ENCODE measurements at regions not wholly inside any gene's neighbourhood (a gene's known extent, or its start where the extent isn't known, plus 50 kb on each side); places are given as distances from the start of the nearest gene placed in this dataset.
"Not testable (repeated sequence)": the region's sequence is repeated elsewhere in the genome, so short reads cannot be mapped to it uniquely, and the experiment has no call there.

DNA sequence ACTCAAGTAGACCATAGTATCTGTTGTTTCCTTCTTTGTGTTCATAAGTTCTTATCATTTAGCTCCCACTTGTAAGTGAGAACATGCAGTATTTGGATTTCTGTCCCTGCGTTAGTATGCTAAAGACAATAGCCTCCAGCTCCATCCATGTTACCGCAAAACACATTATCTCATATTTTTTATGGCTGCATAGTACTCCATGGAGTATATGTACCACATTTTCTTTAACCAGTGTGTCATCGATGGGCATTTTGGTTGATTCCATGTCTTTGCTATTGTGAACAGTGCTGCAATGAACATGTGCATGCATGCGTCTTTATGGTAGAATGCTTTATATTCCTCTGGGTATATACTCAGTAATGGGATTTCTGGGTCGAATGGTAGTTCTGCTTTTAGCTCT, 148.1 kb upstream of the IRS2 start:
- DNase-seq: not testable (repeated sequence)

DNA sequence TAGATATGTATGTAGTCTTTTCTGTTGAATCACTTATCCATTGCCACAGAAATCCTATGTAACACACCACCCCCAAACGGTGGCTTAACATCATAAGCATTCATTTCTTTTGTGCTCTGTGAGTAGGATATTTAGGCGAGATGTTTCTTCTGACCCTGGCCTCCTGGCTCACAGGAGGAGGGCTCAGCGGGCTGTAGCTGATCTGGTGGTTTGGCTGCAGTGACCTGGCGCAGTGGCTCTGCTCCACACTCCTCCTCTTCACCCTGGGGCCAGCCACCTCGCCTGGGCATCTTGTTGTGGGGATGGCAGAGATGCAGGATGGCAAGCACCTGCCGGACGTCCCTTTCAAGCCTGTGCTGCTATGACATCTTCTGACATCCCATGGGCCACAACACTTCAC, 147.1 kb upstream of the IRS2 start:
- no peak for DNase-seq

DNA sequence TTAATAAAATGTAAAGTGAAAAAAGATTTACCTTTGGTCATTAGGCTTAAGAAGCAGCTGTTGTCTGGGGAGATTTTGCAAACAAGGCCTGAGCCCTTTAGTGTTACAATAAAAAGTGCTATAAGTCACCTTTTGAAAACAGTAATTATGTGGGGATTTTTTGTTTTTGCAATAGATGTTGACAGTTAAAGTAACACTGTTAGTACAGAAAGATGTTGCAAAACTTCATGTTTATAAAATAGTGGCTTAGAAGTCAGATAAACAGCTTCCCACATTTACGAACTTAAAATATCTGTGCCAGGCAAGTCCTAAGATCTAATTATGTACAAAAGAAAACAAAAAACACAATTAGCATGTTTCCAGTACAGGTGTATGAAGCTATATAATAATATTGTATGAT, 138.0 kb upstream of the IRS2 start:
- no peak for DNase-seq

DNA sequence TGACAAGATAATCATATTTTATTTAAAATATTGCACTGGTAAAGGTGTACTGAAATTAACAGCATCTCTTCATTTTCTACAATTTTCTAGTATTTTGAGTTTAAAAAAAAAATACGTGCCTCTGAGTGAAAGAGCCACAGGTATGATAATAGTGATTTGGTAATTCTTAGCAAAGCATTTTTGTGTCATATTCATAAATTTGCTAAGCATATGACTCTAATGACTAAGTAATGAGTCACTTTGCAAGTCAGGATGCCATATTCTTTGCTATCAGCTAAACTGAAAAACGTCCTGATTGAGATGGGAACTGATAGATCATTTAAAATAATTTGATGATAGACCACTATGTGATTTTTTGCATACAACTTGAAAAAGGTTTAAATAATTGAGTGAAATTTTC, 136.1 kb upstream of the IRS2 start:
- no peak for DNase-seq

DNA sequence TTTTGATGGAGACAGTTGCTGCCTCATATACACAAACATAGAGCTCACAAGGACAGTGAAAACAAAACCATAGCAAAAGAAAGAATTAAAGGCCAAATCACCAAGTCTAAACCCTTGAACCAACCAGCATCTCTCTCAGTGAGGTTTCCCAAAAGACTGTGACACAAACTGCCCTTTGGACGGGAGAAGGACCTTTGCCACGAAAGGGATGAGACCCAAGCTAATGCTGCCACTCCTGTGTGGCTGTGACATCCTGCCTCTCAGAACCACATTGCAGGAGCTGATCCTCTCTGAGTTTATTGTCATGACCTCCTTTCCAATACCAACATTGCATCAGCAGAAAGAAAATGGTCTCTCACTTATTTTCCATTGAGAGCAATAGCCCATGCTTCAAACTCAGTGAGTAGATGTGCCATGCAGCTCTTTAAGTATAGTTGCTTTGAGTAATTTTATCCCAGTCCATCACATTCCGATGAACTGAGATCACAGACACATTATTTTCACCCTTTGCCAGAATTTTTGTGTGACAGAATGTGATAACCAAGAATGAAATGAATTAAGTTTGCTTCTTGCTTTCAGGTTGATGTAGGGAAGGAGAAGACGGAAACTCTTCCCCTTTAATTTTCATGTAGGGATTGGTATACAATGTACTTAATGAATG, 133.5 kb upstream of the IRS2 start:
- no peak for DNase-seq

DNA sequence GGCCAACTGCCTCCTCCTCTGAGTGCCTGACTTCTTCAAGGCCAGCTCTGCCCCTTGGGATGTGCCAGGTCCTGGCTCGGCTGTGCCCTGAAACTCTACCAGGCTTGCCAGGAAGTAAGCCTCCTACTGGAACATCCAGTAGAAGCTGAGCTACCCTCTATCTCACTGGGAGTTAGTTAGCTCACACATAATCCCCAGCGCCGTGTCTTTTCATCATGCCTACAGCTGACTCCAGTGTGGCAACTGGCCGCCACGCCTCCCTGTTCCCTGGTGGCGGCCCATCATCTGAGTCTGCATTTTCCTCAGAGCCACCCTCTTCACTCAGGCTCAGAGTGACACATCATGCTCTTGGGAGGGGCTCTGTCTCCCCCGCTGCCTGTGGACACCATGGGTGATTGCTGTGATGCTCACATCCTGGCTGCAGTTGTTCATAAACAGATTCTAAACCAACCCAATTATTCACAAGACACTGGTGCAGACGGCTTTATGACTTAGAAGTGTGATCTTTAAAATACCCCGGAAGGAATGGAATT, 131.9 kb upstream of the IRS2 start:
- no peak for DNase-seq

DNA sequence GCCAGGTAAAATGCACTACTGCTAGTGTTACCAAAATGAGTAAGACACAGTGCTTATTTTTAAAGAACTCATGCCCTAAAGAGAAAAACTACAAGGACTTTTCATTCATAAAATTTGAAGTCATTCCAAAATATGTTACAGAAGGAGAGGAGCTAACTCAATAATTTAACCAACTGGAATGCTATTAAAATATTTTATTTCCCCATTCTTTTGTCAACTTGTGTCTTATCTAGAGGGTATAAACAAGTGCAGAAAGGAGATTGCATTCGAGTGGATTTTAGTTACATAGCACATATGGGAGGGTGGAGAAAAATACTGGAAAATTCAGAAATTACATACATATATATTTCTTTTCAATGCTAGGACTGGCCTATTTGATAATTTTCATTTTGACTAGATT, 131.0 kb upstream of the IRS2 start:
- DNase-seq: no peak

DNA sequence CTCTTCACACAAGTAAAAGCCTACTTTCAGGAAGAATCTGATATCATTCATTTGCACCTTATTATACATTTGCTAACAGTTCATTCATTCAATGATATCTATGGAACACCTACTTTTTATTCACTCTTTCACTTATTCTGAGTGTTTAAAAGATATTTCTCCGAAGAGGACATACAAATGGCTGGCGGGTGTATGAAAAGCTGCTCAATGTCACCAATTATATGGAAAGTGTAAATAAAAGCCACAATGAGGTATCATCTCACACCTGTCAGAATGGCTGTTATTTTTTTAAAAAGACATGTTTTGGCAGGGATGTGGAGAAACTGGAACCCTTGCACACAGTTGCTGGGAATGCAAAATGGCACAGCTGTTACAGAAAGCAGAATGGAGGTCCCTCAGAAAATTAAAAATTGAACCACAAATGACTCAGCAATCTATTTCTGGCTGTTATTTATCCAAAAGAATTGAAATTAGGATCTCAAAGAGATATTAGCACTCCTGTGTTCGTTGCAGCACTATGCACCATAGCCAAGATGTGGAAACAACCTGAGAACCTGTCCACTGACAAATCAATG, 127.6 kb upstream of the IRS2 start:
- no peak for DNase-seq

DNA sequence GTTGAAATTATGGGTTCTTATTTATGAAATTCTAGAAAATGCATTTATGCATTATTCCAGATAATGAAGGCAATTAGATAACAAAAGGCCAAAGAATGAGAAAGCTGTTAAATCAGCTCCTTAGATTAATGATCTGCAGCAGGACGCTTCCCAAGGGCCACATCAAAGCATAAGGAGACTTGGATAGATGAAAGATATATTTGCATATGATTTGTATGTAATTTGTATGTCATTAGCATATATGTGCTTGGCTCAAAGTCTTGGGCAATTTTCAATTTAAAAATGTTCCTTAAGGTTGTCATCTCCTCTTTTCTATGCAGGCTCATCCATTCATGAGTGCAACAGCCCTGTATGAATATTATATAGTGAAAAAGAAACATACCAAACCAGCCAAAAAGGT, 126.8 kb upstream of the IRS2 start:
- DNase-seq: no peak

DNA sequence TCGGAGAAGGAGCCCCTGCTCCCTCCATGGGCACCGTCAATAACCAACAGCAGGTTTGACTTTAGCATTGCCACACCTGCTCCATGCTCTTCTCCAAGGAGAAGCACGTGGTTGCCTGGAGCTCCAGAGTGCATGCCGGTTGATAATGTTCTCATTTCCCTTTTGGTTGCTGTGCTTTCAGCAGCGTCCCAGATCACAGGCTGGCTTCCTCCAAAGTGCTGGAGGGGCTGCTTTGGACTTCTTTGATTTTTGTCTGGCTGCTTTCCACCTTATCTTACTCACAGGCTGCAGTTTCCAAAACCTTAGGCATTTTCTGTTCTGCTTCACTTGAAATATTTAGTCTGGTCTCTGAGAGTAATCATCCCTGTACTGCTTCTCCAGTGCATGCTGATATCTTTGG, 123.8 kb upstream of the IRS2 start:
- DNase-seq: no peak

DNA sequence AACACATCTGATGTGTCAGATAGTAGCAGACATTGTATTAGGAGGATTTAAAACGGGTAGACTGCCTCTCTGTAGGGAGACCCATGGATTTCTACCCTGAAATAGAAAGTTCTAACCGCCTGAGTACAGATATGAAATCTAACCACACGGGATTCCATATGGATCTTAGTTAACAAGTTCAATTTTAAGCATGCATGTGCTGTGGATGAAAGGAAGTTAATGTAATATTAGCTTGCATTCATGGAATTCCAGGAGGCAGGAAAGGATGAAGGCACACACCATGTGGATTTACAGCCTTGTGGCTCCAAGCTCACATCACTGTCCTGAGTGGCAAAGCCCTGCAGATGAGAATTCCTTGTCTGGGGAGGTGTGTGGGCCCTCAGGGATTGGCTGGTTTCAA, 120.6 kb upstream of the IRS2 start:
- no peak for DNase-seq

DNA sequence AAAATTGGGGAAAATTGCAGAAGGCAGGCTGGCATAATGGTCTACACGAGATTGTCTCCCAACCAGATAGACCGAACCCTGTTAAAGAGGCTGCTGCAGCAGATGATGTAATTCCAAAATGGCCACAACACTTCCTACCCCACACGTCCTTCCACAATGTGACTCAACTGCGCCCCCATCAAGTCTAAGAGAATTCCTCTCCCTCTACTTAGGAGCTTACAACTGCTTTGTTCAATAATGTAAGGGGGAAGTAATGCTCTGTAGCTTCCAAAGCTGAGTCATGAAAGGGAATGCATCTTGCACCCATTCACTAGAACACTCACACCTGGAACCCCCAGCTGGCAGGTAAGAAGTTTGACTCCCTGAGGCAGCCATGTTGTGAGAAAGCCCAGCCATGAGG, 117.8 kb upstream of the IRS2 start:
- no peak for DNase-seq

DNA sequence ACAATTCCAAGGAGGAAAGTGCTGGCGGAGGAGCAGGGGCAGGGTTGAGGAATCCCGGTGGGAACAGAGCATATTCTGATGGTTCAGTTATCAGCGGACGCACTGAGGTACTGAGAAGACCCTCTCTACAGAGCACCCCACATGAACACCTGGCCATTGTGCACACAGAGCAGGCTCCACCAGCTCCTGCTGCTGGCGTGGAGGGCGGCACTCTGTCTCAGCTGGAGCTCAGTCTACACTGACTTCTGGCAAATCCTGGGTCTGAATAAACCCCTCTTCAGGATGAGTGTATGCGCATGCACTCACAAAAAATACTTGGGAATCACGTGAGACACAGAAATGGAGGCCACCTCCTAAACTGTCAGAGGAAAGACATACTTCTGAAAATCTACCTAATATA, 114.4 kb upstream of the IRS2 start:
- DNase-seq: no peak

DNA sequence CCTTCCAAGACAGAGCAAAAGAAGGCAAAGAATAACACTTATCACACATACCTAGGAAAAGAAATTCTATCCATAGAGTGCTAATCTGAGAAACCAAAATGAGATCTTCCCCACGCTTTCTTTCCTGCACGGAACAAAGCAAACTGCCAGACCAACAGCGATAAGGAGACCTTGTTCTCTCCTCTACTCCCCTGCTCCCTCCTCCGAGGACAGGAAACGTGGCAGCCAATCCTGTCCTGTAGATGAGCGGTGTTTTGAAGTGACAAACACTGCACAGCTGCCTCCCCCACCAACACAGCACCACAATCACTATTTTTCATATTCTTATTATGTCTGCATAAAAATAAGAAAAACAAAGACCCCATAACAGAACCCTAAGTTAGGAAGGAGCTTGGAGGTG, 113.9 kb upstream of the IRS2 start:
- no peak for DNase-seq

DNA sequence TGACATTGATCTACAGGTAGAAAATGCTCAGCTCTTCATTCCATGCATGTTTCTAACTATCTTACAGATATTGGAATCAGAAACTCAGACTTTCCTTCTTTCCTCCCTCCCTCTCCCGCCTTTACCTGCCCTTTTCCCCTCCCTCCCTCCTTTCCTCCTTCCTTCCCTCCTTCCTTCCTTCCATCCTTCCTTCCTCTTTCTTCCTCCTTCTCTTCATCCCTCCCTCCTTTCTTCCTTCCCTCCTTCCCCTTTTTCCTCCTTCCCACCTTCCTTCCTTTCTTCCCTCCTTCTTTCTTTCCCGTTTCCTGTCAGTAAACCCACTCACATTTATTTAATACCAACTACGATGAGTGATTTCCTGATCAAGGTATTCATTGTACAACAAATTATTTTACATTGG, 113.4 kb upstream of the IRS2 start:
- DNase-seq: no peak

DNA sequence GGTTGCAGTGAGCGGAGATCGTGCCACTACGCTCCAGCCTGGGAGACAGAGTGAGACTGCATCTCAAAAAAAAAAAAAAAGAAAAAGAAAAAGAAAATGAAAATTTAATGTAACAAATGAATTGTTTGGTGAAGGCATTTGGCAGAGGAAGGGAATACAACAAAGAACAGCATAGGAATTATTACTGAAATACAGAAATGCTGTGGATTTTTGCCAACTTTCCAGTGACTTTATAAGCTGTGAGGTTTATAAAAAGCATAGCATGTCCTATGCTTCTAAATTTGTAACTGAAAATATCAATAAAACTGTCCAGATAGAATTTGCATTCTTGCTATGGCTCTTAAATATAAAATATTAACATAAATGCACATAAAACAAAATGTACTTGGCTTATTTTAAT, 112.9 kb upstream of the IRS2 start:
- no peak for DNase-seq

DNA sequence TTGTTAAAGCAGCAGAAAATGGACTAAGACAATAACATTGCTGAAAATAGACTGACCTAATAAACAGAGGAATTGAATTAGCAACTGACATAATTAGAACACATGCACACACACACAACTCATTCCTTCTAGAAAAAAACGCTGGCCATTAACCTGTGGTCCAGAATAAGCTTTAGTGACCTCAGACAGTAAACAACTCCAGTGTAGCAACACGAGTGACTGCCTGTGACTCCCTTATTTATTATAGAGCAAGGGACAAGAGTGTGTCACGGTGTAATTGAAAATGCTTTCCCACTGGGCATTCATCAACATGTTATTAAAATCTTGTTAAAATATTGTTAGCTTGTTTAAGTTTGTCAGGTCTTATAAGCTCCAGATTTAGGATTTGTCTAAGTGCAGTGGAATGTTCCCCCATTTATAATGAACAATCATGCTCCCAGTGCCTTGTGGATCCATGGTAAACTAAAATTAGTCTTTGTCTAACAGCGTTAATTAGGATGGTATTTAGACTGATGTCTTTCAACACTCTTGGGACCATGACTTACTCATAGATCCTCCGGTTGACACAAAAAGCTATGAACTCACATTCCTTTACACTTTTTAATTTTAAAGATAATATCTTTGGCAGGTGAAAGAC, 111.7 kb upstream of the IRS2 start:
- DNase-seq: no peak

DNA sequence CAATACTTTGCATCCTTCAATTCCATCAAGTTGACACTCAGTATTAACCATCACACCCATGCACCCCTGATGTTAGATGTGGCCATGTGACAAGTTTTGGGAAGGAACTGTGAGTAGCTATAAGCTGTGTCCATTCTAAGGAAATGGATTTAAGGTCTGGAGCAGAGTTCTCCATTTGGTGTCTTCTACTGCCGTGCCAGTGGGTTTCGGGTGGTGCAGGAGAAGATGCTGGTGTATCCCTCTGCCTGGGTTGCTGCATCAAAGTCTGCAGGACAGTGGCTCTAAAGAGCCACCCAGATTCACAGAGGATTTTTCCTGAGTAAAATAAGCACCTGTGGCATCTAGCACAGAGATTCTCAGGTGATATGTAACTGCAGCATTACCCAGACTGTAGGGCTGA, 105.7 kb upstream of the IRS2 start:
- no peak for DNase-seq

DNA sequence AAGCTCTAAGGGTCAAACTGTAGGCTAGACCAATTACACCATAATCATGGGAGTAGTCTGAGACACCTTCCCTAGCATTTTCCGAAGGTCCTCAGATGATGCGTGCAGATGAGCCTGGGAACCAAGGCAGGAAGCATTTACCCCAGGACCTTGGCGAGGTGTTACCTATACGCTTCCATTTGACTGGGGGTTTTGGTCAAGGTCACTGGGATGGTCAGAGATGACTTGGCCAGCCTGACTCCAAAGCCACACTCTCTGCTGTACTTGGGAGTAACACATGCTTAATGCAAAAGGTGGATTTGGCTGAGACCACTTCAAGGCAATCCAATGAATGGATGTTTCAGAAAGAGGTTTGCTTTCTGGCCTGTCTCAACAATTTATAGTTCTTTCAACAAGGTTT, 98.9 kb upstream of the IRS2 start:
- DNase-seq: no peak

DNA sequence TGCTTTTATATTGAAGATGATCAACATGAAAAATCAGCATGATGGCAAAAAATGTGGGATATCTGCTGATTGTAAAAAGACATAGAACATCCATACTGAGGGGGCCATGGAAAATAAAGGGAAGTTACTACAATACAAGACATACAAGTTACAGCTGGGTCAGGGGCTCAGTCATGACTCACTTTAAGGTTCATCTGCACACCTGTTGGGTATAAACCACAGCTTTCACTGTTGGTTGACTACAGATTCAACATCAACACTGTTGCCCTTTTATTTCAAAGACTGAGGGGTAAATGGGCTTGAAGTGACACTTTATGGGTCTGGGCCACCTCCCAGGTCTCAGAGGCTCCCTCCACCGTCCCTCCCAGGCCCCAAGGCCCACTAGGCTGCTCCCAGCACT, 98.1 kb upstream of the IRS2 start:
- no peak for DNase-seq

DNA sequence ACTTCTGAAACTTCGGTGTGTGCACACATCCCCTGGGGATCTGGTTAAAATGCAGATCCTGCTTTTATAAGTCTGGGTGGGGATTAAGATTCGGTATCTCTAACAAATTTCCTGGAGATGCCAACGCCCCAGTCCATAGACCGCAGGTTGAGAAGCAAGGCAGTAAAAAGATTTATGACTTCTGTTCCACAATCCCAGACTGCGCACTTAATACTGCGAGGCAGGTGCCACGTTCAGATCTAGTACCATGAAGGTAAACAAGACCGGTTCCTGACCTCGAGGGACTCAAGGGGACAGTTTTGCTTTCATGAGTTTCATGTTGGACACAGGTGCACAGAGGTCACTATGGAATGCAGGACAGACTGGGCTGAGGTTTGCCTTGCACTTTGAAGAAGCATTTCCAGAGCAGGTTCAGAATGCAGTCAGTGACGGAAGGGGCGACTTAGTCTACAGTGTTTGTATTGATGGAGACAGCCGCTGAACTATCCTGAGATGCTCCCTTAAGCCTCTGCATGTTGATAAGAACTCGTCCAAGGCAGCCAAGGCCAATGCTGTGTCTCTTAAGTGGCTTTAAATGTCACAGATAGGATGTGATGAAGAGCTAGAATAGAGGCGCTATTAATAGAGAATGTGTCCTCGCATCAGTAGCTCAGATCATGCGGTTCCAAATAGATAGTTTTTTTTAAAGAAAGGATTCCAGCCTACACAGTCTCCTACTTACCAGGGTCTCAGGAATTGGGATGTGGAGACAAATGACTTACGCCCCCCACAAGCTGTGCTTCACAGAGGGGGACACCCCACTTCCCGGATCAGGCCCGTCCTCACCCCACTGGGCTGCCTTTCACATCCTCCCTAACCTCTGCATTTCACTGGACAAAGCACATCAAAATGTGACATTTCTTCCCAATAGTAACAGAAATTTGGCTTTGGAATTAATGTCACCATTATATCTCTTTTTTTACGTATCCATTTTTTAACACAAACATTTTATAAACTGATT, 97.1 kb upstream of the IRS2 start:
- DNase-seq: no peak

DNA sequence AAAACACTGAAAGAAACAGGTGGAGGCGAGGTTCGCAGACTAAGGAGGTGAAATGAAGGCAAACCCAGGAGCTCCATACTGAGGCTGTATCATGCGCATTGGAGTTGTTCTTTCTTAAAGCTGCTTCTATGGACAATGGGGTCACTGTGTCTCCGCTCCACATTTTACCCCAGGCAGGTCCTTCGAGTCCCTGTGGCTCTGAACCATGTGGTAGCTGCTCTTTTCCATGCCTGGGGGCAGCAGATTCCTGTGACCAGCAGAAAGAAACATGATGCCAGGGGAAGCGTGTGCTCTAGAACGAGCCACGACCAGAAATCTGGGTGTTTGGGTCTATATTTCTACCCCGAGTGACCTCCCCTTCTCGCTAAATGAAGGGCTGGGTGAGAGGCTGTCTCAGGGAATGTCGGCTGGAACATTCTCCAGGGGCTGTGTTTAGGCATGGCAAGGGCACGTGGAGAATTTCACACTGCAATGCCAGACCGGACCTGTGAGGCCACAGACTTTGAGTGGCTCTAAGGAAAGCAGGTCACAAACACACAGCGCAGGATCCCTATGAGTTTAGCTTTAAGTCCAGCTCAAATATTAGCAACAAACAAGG, 95.7 kb upstream of the IRS2 start:
- no peak for DNase-seq

DNA sequence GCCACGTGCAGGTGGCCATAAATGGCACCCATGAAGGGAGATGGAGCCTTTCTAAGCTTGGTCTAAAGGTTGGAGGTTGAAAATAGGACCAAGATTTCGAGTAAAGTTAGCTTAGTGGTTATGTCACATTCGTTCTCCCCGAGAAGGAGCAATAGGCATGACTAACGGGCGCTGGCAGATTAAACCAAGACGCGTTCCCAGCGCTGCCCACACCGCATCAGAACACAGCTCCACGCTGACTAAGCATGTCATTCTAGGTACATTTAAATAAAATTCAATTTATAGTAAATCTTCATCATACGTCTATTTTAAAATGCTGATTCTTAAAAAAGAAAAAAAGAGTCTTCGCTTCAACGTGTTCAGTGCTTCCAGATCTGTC, 95.0 kb upstream of the IRS2 start:
- DNase-seq: no peak

Data from femur (tissue), 1 donor.